Kidney (tissue), 13 donors: ENCODE measurements at regions not wholly inside any gene's neighbourhood (a gene's known extent, or its start where the extent isn't known, plus 50 kb on each side); places are given as distances from the start of the nearest gene placed in this dataset.
A peak's percentile ranks its signal among the peaks of the same experiment; 100 is the strongest.

ENCODE experiments used
- DNase-seq, 5 donors: peaks; one replicate each; pipeline ENCODE4 v3.0.0-alpha.2; 2013 to 2020
- FAIRE-seq: peaks from 2 replicates; lab custom pipeline; 2012; peaks lifted over from hg19 to GRCh38; lab: Jason Lieb, UNC
- H3K27ac ChIP-seq, 2 donors: one replicate each; pipeline ENCODE4 v1.7.0; 2013; ENCODE audit warnings: low read depth in 2 of 2, low read length in 2 of 2, inconsistent platforms in 1 of 2
- H3K27me3 ChIP-seq: one replicate; pipeline ENCODE4 v1.7.1; 2013; ENCODE audit warnings: low read length, inconsistent platforms; ENCODE audit not compliant: control insufficient read depth, insufficient read depth
- H3K36me3 ChIP-seq, 3 donors: one replicate each; pipeline versions ENCODE4 v1.7.0 to v1.7.1; 2013; ENCODE audit warnings: low read length in 3 of 3, control low read depth in 1 of 3, inconsistent platforms in 1 of 3; ENCODE audit not compliant: insufficient read depth in 3 of 3, control insufficient read depth in 2 of 3
- H3K4me1 ChIP-seq, 3 donors: one replicate each; pipeline versions ENCODE4 v1.7.0 to v1.7.1; 2013; ENCODE audit warnings: low read length in 3 of 3, inconsistent platforms in 1 of 3, low read depth in 1 of 3; ENCODE audit not compliant: control insufficient read depth in 2 of 3, insufficient read depth in 2 of 3
- H3K4me3 ChIP-seq, 3 donors: one replicate each; pipeline versions ENCODE4 v1.7.0 to v1.8.1; 2013; ENCODE audit warnings: low read length in 3 of 3, control low read depth in 1 of 3, inconsistent platforms in 1 of 3
- H3K9ac ChIP-seq, 3 donors: one replicate each; pipeline versions ENCODE4 v1.7.0 to v1.7.1; 2013; ENCODE audit warnings: low read length in 3 of 3, control low read depth in 1 of 3, inconsistent platforms in 1 of 3
- H3K9me3 ChIP-seq, 3 donors: one replicate each; pipeline versions ENCODE4 v1.7.0 to v1.7.1; 2013; ENCODE audit warnings: low read length in 3 of 3, control low read depth in 1 of 3, inconsistent platforms in 1 of 3; ENCODE audit not compliant: control insufficient read depth in 2 of 3, insufficient read depth in 1 of 3
- intact Hi-C: fragments of 100-400 bp; cut with DNase I; formaldehyde crosslinking; loops from one replicate; pipeline ENCODE4 v1.11.1; 2022
- TF ChIP-seq, protein P1 (sequence below): IDR thresholded peaks from 3 replicates; pipeline ENCODE4 v1.5.1; 2012; ENCODE audit warnings: mild to moderate bottlenecking, moderate library complexity, borderline replicate concordance; ENCODE audit not compliant: insufficient read depth; ENCODE audit errors: extremely low read depth
- donor health status: control.
- donor health status: control.
- donor health status: control.
- donor health status: control.
- donor health status: control.
- donor health status: DM: yes; HTN: yes; CAD: no.
- donor health status: Normal renal cell carcinoma (clear cell type).

GRCh38 chr12:46071769-46072624, 81.6 kb upstream of the SCAF11 start:
- Histone ChIP-seq H3K27ac (no peak overlapping the region), H3K4me3 (no peak overlapping the region), H3K27me3 (no peaks in the 10 kb centered on the region), H3K9me3 (no peaks in the 10 kb centered on the region), H3K9ac (no peak overlapping the region), H3K36me3 (no peaks in the 10 kb centered on the region), H3K4me1 (no peaks in the 10 kb centered on the region)
- FAIRE-seq (no peak), DNase-seq (peak; percentile 52 to 82 (median 66))
- TF ChIP-seq, protein P1, sequence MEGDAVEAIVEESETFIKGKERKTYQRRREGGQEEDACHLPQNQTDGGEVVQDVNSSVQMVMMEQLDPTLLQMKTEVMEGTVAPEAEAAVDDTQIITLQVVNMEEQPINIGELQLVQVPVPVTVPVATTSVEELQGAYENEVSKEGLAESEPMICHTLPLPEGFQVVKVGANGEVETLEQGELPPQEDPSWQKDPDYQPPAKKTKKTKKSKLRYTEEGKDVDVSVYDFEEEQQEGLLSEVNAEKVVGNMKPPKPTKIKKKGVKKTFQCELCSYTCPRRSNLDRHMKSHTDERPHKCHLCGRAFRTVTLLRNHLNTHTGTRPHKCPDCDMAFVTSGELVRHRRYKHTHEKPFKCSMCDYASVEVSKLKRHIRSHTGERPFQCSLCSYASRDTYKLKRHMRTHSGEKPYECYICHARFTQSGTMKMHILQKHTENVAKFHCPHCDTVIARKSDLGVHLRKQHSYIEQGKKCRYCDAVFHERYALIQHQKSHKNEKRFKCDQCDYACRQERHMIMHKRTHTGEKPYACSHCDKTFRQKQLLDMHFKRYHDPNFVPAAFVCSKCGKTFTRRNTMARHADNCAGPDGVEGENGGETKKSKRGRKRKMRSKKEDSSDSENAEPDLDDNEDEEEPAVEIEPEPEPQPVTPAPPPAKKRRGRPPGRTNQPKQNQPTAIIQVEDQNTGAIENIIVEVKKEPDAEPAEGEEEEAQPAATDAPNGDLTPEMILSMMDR, result peak; percentile 81
- intact Hi-C loops, result no loop called here

- Histone ChIP-seq H3K4me3 (no peak overlapping the region), H3K9me3 (no peaks in the 10 kb centered on the region), H3K4me1 (no peaks in the 10 kb centered on the region), H3K27ac (no peak overlapping the region), H3K36me3 (no peaks in the 10 kb centered on the region), H3K9ac (no peak overlapping the region), H3K27me3 (no peaks in the 10 kb centered on the region)
- DNase-seq (no peak), FAIRE-seq (no peak)
- TF ChIP-seq, protein P1, result no peak
- intact Hi-C loops, result no loop called here
Measured at GRCh38 chr12:46071335-46071734, 81.0 kb upstream of the SCAF11 start.

GRCh38 chr12:46067094-46067493, 76.7 kb upstream of the SCAF11 start:
- Histone ChIP-seq H3K4me3 (no peak overlapping the region), H3K36me3 (no peaks in the 10 kb centered on the region), H3K9ac (no peak overlapping the region), H3K27me3 (no peaks in the 10 kb centered on the region), H3K9me3 (no peaks in the 10 kb centered on the region), H3K4me1 (no peaks in the 10 kb centered on the region), H3K27ac (no peak overlapping the region)
- intact Hi-C loops, result no loop called here
- TF ChIP-seq, protein P1, result no peak
- DNase-seq (no peak), FAIRE-seq (no peak)
